Calu3 (cell line): ENCODE measurements at regions not wholly inside any gene's neighbourhood (a gene's known extent, or its start where the extent isn't known, plus 50 kb on each side); places are given as distances from the start of the nearest gene placed in this dataset.
"Not testable (repeated sequence)": the region's sequence is repeated elsewhere in the genome, so short reads cannot be mapped to it uniquely, and the experiment has no call there.

Experiments used
- BruUV-seq: library from RNA; stranded (reverse); fragments of 400-500 nt; replicated peaks from 2 replicates; lab custom pipeline; 2021; lab: Mats Ljungman, UMichigan
- CTCF ChIA-PET: fragments of 300-600 bp; sonication (Branson Sonifier 250); formaldehyde crosslinking; loops from one replicate; lab custom pipeline; 2022; ENCODE audit warnings: antibody characterized with exemption; lab: Charles Lee
- DNase-seq: peaks from one replicate; pipeline ENCODE4 v3.0.0; 2022
- H3K27ac Mint-ChIP-seq: one replicate; pipeline ENCODE4 v1.8.0; 2022; ENCODE audit warnings: mixed read lengths; ENCODE audit not compliant: unreplicated experiment
- H3K27me3 Mint-ChIP-seq: one replicate; pipeline ENCODE4 v1.8.0; 2022; ENCODE audit warnings: mixed read lengths; ENCODE audit not compliant: unreplicated experiment
- H3K36me3 Mint-ChIP-seq: one replicate; pipeline ENCODE4 v1.8.0; 2022; ENCODE audit warnings: mild to moderate bottlenecking, moderate library complexity, mixed read lengths; ENCODE audit not compliant: insufficient read depth, unreplicated experiment
- H3K4me1 Mint-ChIP-seq: one replicate; pipeline ENCODE4 v1.8.0; 2022; ENCODE audit warnings: mild to moderate bottlenecking, low read depth, mixed read lengths; ENCODE audit not compliant: unreplicated experiment
- H3K4me3 Mint-ChIP-seq: one replicate; pipeline ENCODE4 v1.8.0; 2022; ENCODE audit warnings: mild to moderate bottlenecking, low read depth, moderate library complexity, mixed read lengths; ENCODE audit not compliant: unreplicated experiment
- H3K9me3 Mint-ChIP-seq: one replicate; pipeline ENCODE4 v1.8.0; 2022; ENCODE audit warnings: low read depth, mixed read lengths; ENCODE audit not compliant: unreplicated experiment
- CTCF ChIP-seq: fragments of 200-600 bp; IDR thresholded peaks from one replicate; pipeline ENCODE4 v1.8.0; 2022; ENCODE audit warnings: antibody characterized with exemption; ENCODE audit not compliant: unreplicated experiment
- intact Hi-C: fragments of 100-400 bp; cut with micrococcal nuclease; formaldehyde crosslinking; loops from one replicate; pipeline ENCODE4 v1.10.0; 2022; ENCODE audit not compliant: unreplicated experiment

- Mint-ChIP-seq H3K36me3 (no peaks in the 10 kb centered on the region), H3K27ac (no peak overlapping the region), H3K4me1 (peaks cover 4% of the 10 kb centered on the region), H3K27me3 (peaks cover 7% of the 10 kb centered on the region), H3K9me3 (no peaks in the 10 kb centered on the region), H3K4me3 (no peak overlapping the region)
- CTCF ChIA-PET: no interaction called here
- no peak for TF ChIP-seq CTCF
- intact Hi-C loops: no loop called here
- DNase-seq: no peak
- BruUV-seq: no TSS peak
Measured at GRCh38 chr2:237208373-237209260, 122.9 kb downstream of the COPS8 start.

- no peaks in the 10 kb centered on the region for H3K27me3 Mint-ChIP-seq
- H3K4me1 Mint-ChIP-seq: no peaks in the 10 kb centered on the region
- H3K4me3 Mint-ChIP-seq: no peak overlapping the region
- intact Hi-C loops: no loop called here
- DNase-seq: no peak
- no TSS peak for BruUV-seq
- no peak for TF ChIP-seq CTCF
- no peaks in the 10 kb centered on the region for H3K9me3 Mint-ChIP-seq
- H3K27ac Mint-ChIP-seq: no peak overlapping the region
- no peaks in the 10 kb centered on the region for H3K36me3 Mint-ChIP-seq
- CTCF ChIA-PET: no interaction called here
Measured at GRCh38 chr2:237209885-237210284, 124.2 kb downstream of the COPS8 start.

- intact Hi-C loops: no loop called here
- DNase-seq: no peak
- TF ChIP-seq CTCF: no peak
- Mint-ChIP-seq H3K9me3 (no peaks in the 10 kb centered on the region), H3K4me1 (no peaks in the 10 kb centered on the region), H3K4me3 (no peak overlapping the region), H3K27me3 (no peaks in the 10 kb centered on the region), H3K36me3 (no peaks in the 10 kb centered on the region), H3K27ac (no peak overlapping the region)
- BruUV-seq: no TSS peak
- CTCF ChIA-PET: no interaction called here
Measured at GRCh38 chr2:237210297-237210696, 124.6 kb downstream of the COPS8 start.

- no peak for DNase-seq
- intact Hi-C loops: no loop called here
- H3K27me3 Mint-ChIP-seq: no peaks in the 10 kb centered on the region
- H3K9me3 Mint-ChIP-seq: no peaks in the 10 kb centered on the region
- H3K4me1 Mint-ChIP-seq: no peaks in the 10 kb centered on the region
- H3K27ac Mint-ChIP-seq: no peak overlapping the region
- CTCF ChIA-PET: no interaction called here
- no peak for TF ChIP-seq CTCF
- H3K4me3 Mint-ChIP-seq: no peak overlapping the region
- no peaks in the 10 kb centered on the region for H3K36me3 Mint-ChIP-seq
- BruUV-seq: no TSS peak
Measured at GRCh38 chr2:237210763-237211162, 125.1 kb downstream of the COPS8 start.

GRCh38 chr2:237212356-237213279 lies 126.9 kb downstream of the COPS8 start:
- CTCF ChIA-PET, H3K27me3 Mint-ChIP-seq, H3K27ac Mint-ChIP-seq, H3K4me3 Mint-ChIP-seq, DNase-seq, H3K9me3 Mint-ChIP-seq, H3K4me1 Mint-ChIP-seq, BruUV-seq, intact Hi-C loops, H3K36me3 Mint-ChIP-seq: not testable (repeated sequence)
